HG02571 (cell line): ENCODE measurements at regions not wholly inside any gene's neighbourhood (a gene's known extent, or its start where the extent isn't known, plus 50 kb on each side); places are given as distances from the start of the nearest gene placed in this dataset.

Experiments
- ATAC-seq: cut with Tn5 transposase; IDR thresholded peaks from one replicate; pipeline ENCODE4 v1.9.1; 2021; ENCODE audit warnings: mild to moderate bottlenecking, moderate library complexity; ENCODE audit not compliant: unreplicated experiment

GRCh38 chr16:59213952-59214351 lies 479.8 kb upstream of the GOT2 start:
- ATAC-seq = no peak

GRCh38 chr16:59212492-59213024 lies 478.4 kb upstream of the GOT2 start:
- no peak for ATAC-seq

- no peak for ATAC-seq
Measured at GRCh38 chr16:59210955-59211541, 476.9 kb upstream of the GOT2 start.

GRCh38 chr16:59205403-59205802 lies 471.3 kb upstream of the GOT2 start:
- ATAC-seq = no peak

- ATAC-seq = no peak
Measured at GRCh38 chr16:59204589-59204988, 470.5 kb upstream of the GOT2 start.

- ATAC-seq = no peak
Measured at GRCh38 chr16:59202233-59202862, 468.2 kb upstream of the GOT2 start.

- no peak for ATAC-seq
Measured at GRCh38 chr16:59201821-59202220, 467.7 kb upstream of the GOT2 start.

- ATAC-seq = no peak
Measured at GRCh38 chr16:59201160-59201559, 467.0 kb upstream of the GOT2 start.

GRCh38 chr16:59198487-59198886 lies 464.4 kb upstream of the GOT2 start:
- no peak for ATAC-seq

GRCh38 chr16:59195242-59195641 lies 461.1 kb upstream of the GOT2 start:
- ATAC-seq = no peak

- ATAC-seq = no peak
Measured at GRCh38 chr16:59193637-59194036, 459.5 kb upstream of the GOT2 start.

GRCh38 chr16:59192551-59193199 lies 458.6 kb upstream of the GOT2 start:
- no peak for ATAC-seq

- no peak for ATAC-seq
Measured at GRCh38 chr16:59190731-59191130, 456.6 kb upstream of the GOT2 start.

GRCh38 chr16:59188029-59188428 lies 453.9 kb upstream of the GOT2 start:
- ATAC-seq = no peak

- ATAC-seq = no peak
Measured at GRCh38 chr16:59181821-59182420, 447.8 kb upstream of the GOT2 start.

GRCh38 chr16:59180083-59180476 lies 446.0 kb upstream of the GOT2 start:
- ATAC-seq = no peak

GRCh38 chr16:59179446-59180082 lies 445.4 kb upstream of the GOT2 start:
- ATAC-seq = no peak

GRCh38 chr16:59173408-59173831 lies 439.3 kb upstream of the GOT2 start:
- ATAC-seq = no peak

- ATAC-seq = no peak
Measured at GRCh38 chr16:59170099-59170712, 436.1 kb upstream of the GOT2 start.

GRCh38 chr16:59169168-59169567 lies 435.1 kb upstream of the GOT2 start:
- no peak for ATAC-seq
